ENCODE measurements at regions not wholly inside any gene's neighbourhood (a gene's known extent, or its start where the extent isn't known, plus 50 kb on each side); places are given as distances from the start of the nearest gene placed in this dataset.

DNA sequence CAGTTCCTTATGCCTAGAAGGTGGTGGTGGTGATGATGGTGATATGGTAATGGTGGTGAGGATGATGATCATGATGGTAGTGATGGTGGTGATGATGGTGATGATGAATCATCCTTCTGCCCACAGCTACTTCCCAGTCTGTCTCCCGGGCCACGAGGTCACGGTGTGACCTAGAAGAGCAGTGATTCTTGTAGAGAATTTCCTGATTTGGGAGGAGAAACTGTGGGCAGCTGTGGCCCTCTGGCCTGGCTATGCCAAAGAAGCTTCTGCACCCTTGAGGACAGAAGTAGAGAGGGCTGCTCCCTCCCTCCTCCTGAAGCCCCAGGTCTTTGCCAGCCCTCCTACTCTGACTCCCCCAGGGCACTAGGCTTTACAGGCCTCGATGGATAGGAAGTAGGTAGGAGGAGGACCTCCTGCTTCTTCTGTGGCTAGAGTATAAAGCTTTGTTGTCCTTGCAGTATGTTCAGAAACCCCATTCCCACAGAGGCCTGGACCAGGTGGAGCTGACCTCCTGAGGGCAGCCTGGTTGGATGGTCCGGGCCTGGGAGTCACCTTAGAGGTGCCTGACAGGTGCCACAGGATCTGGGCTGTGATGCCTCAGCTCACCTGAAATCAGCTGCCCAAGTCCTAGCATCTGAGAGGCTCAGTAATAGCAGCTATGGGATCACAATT, 57.9 kb upstream of the EPAS1 start:
- no peak for DNase-seq (ENCODE audit: low read depth)

DNA sequence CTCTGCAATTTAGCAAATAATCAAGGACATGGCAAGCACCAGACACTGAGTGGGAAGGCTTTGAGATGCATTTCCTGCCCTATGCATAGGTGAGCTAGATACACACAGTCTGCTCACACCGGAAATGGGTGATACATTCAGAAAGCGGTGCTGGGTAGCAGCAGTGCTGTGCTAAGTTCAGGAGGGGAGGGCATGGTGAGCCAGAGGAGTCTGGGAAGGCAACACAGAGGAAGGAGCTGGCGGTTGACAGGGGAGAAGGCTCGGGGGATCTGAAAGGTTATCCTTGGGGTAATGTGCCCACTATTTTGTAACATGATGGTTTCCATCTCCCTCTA, 57.4 kb upstream of the EPAS1 start:
- peak; percentile 25 for DNase-seq (ENCODE audit: low read depth)

DNA sequence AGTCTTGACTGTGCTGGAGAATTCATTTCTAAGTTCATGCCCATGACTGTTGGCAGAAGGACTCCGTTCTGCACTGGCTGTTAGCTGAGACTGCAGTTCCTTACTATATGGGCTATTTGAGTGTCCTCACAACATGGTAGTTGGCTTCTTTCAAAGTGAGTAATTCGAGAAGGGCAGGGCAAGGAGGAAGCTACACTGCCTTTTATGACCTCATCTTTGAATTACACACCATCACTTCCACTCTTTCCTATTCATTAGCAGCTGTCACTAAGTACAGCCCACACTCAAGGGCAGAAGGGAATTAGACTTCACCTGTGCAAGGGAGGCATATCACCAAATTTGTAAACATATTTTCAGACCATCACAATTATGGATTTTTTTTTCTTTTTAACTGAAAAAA, 55.9 kb upstream of the EPAS1 start:
- DNase-seq (ENCODE audit: low read depth): no peak

DNA sequence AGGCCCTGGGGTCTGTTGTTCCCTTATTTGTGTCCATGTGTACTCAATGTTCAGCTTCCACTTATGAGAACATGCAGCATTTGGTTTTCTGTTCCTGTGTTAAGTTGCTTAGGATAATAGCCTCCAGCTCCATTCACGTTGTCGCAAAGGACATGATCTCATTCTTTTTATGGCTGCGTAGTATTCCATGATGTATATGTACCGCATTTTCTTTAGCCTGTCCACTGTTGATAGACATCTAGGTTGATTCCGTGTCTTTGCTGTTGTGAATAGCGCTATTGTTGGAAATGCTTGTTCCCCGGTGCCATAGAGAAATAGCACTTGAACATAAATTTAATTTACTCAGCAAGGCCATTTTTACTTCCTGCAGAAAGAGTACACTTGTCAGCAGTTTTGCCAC, 51.3 kb upstream of the EPAS1 start:
- DNase-seq (ENCODE audit: low read depth): no peak

DNA sequence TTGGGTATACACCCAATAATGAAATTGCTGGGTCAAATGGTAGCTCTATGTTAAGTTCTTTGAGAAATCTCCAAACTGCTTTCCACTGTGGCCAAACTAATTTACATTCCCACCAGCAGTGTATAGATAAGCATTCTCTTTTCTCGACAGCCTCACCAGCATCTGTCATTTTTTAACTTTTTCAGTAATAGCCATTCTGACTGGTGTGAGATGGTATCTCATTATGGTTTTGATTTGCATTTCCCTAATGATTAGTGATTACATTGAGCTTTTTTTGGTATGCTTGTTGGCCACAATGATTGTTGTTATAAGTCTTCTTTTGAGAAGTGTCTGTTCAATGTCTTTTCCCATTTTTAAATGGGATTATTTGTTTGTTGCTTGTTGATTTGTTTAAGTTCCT, 50.4 kb upstream of the EPAS1 start:
- DNase-seq (ENCODE audit: low read depth): no peak

Measured in T follicular helper cell (primary cell).